ENCODE measurements at regions not wholly inside any gene's neighbourhood (a gene's known extent, or its start where the extent isn't known, plus 50 kb on each side); places are given as distances from the start of the nearest gene placed in this dataset.

DNA sequence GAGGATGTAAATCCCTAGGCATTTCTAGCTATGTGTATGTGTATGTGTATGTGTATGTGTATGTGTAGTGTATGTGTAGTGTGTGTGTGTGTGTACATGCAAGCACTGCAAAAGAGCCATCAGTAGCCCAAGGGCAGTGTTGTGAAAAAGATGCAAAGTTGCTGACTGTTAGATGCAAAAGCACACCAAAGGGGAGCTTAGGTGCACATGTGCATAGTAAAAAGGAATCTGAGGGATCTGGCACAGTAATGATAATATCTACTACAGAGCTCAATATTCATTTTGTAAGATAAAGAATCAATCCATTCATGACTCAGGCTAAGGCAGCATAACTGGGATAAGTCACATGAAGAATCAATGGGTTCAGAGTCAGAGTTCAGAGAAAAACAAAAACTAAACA is 80.2 kb downstream of the TMEM47 start:
- no peak for DNase-seq (ENCODE audit: insufficient read length, low spot score)
- TF ChIP-seq, protein P1, sequence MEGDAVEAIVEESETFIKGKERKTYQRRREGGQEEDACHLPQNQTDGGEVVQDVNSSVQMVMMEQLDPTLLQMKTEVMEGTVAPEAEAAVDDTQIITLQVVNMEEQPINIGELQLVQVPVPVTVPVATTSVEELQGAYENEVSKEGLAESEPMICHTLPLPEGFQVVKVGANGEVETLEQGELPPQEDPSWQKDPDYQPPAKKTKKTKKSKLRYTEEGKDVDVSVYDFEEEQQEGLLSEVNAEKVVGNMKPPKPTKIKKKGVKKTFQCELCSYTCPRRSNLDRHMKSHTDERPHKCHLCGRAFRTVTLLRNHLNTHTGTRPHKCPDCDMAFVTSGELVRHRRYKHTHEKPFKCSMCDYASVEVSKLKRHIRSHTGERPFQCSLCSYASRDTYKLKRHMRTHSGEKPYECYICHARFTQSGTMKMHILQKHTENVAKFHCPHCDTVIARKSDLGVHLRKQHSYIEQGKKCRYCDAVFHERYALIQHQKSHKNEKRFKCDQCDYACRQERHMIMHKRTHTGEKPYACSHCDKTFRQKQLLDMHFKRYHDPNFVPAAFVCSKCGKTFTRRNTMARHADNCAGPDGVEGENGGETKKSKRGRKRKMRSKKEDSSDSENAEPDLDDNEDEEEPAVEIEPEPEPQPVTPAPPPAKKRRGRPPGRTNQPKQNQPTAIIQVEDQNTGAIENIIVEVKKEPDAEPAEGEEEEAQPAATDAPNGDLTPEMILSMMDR (IDR thresholded peaks at IDR 0.05; ENCODE audit: insufficient read depth, missing control alignments): no peak
- no peak for FAIRE-seq

DNA sequence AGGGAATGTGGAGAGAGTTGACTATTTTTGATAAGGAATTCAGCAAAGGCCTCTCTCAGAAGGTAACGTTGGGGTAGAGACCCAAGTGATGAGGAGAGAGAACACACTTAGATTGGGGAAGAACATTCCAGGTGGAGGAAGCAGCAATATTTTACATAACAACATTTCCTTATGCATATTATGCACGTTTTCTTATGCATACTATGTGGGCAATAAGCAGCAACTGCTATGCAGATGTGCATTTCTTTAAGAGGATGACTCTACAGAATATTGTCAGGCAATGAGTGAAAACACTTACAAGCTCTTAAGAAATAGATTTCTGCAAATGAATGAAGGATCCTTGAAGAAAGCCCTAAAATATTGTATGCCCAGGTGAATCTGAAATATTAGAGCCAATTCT is 91.1 kb downstream of the TMEM47 start:
- no peak for FAIRE-seq
- TF ChIP-seq, protein P1 (IDR thresholded peaks at IDR 0.05; ENCODE audit: insufficient read depth, missing control alignments): no peak
- no peak for DNase-seq (ENCODE audit: insufficient read length, low spot score)

DNA sequence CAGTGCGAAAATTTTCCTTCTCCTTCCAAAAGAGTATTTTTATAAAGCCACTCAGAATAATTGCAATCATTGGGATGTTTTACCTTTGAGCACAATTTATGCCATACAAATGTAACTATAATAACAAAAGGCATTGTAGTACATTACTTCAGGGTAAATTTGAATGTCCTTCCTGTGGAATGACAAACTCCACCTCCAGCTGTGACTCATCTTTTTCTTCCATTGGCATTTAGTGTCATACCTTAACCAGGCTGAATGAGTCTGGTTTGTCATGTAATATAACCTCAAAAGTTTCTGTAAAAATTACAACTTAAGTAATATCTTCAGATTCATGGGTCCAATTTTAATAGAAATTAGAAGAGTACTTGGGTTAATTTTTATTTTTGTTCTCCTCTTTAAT is 93.3 kb downstream of the TMEM47 start:
- DNase-seq (ENCODE audit: insufficient read length, low spot score) (no peak), FAIRE-seq (no peak)
- TF ChIP-seq, protein P1 (IDR thresholded peaks at IDR 0.05; ENCODE audit: insufficient read depth, missing control alignments): no peak

DNA sequence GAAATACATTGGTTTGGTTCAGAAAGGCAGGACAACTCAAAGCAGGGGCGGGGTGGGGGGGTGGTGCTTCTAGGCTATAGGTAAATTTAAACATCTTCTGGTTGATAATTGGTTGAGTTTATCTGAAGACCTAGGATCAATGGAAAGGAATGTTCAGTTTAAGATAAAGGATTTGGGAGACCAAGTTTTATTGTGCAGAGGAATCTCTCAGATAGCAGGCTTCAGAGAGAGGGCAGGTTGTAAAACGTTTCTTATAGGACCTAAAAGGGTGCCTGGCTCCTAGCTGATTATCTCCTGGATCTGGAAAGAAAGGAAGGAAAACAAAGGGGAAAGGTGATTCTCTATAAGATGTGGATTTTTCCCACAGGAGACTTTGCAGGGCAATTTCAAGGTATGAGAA is 94.0 kb downstream of the TMEM47 start:
- no peak for DNase-seq (ENCODE audit: insufficient read length, low spot score)
- TF ChIP-seq, protein P1 (IDR thresholded peaks at IDR 0.05; ENCODE audit: insufficient read depth, missing control alignments): no peak
- FAIRE-seq: no peak

DNA sequence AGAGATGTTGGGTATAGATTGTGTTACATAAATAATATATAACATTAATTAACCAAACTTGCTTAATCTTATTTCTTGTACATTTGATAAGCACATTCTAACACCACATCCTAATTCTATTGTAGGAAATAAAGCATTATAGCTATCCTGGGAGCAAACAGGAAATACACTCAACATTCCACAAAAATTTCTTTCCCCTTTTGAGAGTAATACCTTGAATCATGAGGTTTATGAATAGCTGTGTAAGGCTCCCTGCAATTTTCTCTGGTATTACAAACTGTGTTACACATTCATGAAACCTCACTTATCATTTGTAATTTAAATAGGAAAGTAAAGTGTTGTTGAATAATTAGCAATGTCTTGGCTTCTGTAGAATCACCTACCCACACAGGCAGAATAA is 95.1 kb downstream of the TMEM47 start:
- DNase-seq (ENCODE audit: insufficient read length, low spot score): no peak
- no peak for FAIRE-seq

DNA sequence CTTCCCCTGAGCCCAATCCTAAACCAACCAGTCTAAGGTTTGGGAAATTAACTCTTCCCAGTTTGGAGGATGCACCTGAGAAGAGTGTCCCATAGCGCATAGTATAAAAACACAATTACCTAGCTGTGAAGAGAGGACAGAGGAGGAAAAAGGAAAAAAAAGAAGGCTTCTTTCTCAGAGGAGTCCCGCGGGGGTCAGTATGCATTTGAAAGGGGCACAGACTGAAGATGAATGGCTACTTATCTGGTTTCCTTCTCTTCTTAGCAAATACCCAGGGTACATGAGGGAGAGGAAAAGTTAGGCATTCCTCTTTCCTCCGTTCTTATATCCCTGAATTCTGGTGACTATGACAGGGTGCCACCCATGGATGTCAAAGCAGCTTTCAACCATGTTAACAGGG is 96.9 kb downstream of the TMEM47 start:
- TF ChIP-seq, protein P1 (IDR thresholded peaks at IDR 0.05; ENCODE audit: insufficient read depth, missing control alignments): no peak
- DNase-seq (ENCODE audit: insufficient read length, low spot score) (no peak), FAIRE-seq (no peak)

More for the DNA sequence above, 95.1 kb downstream of the TMEM47 start:
- TF ChIP-seq, protein P1 (IDR thresholded peaks at IDR 0.05; ENCODE audit: insufficient read depth, missing control alignments): no peak

DNA sequence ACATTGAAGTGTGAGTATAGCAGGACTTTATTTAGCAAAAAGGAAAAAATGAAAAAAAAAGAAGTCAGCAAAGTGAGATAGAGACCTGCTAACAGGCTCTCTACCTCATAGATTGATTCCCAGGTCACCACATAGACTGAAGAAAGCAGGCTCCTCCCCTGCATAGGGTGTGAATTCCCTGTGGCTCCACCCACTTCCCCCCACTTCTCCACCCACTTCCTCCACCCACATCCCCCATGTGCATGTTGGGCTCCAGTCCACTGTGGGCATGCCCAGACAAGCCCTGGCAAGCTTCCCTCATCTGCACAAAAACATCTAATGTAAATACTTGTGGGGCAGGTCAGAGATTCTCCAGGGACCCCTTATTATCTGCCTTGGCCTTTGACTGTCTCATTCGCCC is 97.8 kb downstream of the TMEM47 start:
- DNase-seq (ENCODE audit: insufficient read length, low spot score) (no peak), FAIRE-seq (no peak)
- TF ChIP-seq, protein P1 (IDR thresholded peaks at IDR 0.05; ENCODE audit: insufficient read depth, missing control alignments): no peak
